ENCODE measurements at regions not wholly inside any gene's neighbourhood (a gene's known extent, or its start where the extent isn't known, plus 50 kb on each side); places are given as distances from the start of the nearest gene placed in this dataset.

- H3K4me3 ChIP-seq (ENCODE audit: control insufficient read depth, low read depth, low read length), result no peak overlapping the region
- DNase-seq (ENCODE audit: low read depth), result no peak
- TF ChIP-seq, protein P1, sequence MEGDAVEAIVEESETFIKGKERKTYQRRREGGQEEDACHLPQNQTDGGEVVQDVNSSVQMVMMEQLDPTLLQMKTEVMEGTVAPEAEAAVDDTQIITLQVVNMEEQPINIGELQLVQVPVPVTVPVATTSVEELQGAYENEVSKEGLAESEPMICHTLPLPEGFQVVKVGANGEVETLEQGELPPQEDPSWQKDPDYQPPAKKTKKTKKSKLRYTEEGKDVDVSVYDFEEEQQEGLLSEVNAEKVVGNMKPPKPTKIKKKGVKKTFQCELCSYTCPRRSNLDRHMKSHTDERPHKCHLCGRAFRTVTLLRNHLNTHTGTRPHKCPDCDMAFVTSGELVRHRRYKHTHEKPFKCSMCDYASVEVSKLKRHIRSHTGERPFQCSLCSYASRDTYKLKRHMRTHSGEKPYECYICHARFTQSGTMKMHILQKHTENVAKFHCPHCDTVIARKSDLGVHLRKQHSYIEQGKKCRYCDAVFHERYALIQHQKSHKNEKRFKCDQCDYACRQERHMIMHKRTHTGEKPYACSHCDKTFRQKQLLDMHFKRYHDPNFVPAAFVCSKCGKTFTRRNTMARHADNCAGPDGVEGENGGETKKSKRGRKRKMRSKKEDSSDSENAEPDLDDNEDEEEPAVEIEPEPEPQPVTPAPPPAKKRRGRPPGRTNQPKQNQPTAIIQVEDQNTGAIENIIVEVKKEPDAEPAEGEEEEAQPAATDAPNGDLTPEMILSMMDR (IDR thresholded peaks at IDR 0.05; ENCODE audit: control insufficient read depth, insufficient read depth, low read depth, low read length, missing control alignments), result no peak
Observed at GRCh38 chr5:121793791-121794190, 57.9 kb upstream of the FTMT start.

DNA sequence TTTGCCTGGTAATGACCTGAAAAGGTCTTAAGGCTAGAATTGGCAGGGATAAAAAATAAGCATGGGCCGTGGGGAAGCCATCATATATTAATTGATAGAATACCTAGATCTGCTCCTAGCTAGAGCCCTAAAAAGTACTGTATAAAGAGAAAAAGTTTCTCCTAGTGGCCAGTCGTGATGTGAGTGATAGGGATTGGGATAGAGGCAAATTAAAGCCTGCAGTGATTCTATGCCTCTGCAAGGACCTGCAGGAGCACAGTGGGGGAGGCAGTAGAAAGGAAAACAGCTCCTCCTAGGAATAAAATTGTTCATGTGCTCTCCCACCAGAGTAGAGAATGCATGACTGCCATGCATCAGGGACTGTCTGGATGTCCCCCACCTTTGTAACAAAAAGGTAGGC is 56.2 kb upstream of the FTMT start:
- TF ChIP-seq, protein P1 (IDR thresholded peaks at IDR 0.05; ENCODE audit: control insufficient read depth, insufficient read depth, low read depth, low read length, missing control alignments), result no peak
- no peak for DNase-seq (ENCODE audit: low read depth)
- no peak overlapping the region for H3K4me3 ChIP-seq (ENCODE audit: control insufficient read depth, low read depth, low read length)

GRCh38 chr5:121797681-121798518 is 53.8 kb upstream of the FTMT start:
- H3K4me3 ChIP-seq (ENCODE audit: control insufficient read depth, low read depth, low read length), result no peak overlapping the region
- no peak for DNase-seq (ENCODE audit: low read depth)
- TF ChIP-seq, protein P1 (IDR thresholded peaks at IDR 0.05; ENCODE audit: control insufficient read depth, insufficient read depth, low read depth, low read length, missing control alignments), result no peak

Data from AG09309 (cell line).